ENCODE measurements at regions not wholly inside any gene's neighbourhood (a gene's known extent, or its start where the extent isn't known, plus 50 kb on each side); places are given as distances from the start of the nearest gene placed in this dataset.
A peak's percentile ranks its signal among the peaks of the same experiment; 100 is the strongest.

DNA sequence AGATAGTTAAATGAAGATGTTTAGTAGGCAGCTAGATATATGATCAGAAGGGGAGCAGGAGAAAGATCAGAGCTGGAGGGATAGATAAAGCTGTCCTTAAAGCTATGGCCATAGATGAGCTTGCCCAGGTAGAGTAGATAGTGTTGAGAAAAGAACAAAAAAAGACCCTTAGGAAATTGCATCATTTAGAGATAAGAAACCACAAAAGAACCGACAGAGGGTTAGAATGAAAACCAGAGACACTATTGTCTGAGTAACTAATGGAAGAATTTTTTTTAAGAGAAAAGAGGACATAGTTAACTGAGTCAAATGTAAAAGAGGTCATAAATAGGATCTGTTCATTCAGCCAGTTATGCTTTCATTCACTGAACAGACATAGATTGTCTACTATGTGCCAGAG, 101.8 kb downstream of the TNFAIP3 start (continued):
- no peak for TF ChIP-seq KDM4B (IDR thresholded peaks at IDR 0.05; ENCODE audit: borderline replicate concordance in 2 of 2, low read depth in 1 of 2)
- TF ChIP-seq RBFOX2 (IDR thresholded peaks at IDR 0.05; ENCODE audit: low read depth, low read length): no peak
- peak in 1 of 2 experiments; percentile 33 for TF ChIP-seq AFF1 (IDR thresholded peaks at IDR 0.05; ENCODE audit: low read depth in 1 of 2, partially characterized antibody in 2 of 2)
- TF ChIP-seq, protein P1, sequence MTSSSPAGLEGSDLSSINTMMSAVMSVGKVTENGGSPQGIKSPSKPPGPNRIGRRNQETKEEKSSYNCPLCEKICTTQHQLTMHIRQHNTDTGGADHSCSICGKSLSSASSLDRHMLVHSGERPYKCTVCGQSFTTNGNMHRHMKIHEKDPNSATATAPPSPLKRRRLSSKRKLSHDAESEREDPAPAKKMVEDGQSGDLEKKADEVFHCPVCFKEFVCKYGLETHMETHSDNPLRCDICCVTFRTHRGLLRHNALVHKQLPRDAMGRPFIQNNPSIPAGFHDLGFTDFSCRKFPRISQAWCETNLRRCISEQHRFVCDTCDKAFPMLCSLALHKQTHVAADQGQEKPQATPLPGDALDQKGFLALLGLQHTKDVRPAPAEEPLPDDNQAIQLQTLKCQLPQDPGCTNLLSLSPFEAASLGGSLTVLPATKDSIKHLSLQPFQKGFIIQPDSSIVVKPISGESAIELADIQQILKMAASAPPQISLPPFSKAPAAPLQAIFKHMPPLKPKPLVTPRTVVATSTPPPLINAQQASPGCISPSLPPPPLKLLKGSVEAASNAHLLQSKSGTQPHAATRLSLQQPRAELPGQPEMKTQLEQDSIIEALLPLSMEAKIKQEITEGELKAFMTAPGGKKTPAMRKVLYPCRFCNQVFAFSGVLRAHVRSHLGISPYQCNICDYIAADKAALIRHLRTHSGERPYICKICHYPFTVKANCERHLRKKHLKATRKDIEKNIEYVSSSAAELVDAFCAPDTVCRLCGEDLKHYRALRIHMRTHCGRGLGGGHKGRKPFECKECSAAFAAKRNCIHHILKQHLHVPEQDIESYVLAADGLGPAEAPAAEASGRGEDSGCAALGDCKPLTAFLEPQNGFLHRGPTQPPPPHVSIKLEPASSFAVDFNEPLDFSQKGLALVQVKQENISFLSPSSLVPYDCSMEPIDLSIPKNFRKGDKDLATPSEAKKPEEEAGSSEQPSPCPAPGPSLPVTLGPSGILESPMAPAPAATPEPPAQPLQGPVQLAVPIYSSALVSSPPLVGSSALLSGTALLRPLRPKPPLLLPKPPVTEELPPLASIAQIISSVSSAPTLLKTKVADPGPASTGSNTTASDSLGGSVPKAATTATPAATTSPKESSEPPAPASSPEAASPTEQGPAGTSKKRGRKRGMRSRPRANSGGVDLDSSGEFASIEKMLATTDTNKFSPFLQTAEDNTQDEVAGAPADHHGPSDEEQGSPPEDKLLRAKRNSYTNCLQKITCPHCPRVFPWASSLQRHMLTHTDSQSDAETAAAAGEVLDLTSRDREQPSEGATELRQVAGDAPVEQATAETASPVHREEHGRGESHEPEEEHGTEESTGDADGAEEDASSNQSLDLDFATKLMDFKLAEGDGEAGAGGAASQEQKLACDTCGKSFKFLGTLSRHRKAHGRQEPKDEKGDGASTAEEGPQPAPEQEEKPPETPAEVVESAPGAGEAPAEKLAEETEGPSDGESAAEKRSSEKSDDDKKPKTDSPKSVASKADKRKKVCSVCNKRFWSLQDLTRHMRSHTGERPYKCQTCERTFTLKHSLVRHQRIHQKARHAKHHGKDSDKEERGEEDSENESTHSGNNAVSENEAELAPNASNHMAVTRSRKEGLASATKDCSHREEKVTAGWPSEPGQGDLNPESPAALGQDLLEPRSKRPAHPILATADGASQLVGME (CRISPR knock-in tag; IDR thresholded peaks at IDR 0.05): no peak
- TF ChIP-seq CEBPB (tag; IDR thresholded peaks at IDR 0.05): peak; percentile 93
- TF ChIP-seq PHF8 (IDR thresholded peaks at IDR 0.05; ENCODE audit: borderline replicate concordance, low read length): no peak
- TF ChIP-seq ZNF655 (CRISPR knock-in tag; IDR thresholded peaks at IDR 0.05): no peak
- no peak for TF ChIP-seq TOE1 (IDR thresholded peaks at IDR 0.05; ENCODE audit: borderline replicate concordance)
- no peak for TF ChIP-seq TOE1 (CRISPR knock-in tag; IDR thresholded peaks at IDR 0.05; ENCODE audit: borderline replicate concordance, low read depth)
- no peak for TF ChIP-seq ZNF583 (CRISPR knock-in tag; IDR thresholded peaks at IDR 0.05)
- TF ChIP-seq PRPF4 (IDR thresholded peaks at IDR 0.05; ENCODE audit: insufficient read depth, low read depth, low read length, poor library complexity, severe bottlenecking): no peak
- no peak for TF ChIP-seq ZSCAN29 (IDR thresholded peaks at IDR 0.05)
- TF ChIP-seq, protein P2, sequence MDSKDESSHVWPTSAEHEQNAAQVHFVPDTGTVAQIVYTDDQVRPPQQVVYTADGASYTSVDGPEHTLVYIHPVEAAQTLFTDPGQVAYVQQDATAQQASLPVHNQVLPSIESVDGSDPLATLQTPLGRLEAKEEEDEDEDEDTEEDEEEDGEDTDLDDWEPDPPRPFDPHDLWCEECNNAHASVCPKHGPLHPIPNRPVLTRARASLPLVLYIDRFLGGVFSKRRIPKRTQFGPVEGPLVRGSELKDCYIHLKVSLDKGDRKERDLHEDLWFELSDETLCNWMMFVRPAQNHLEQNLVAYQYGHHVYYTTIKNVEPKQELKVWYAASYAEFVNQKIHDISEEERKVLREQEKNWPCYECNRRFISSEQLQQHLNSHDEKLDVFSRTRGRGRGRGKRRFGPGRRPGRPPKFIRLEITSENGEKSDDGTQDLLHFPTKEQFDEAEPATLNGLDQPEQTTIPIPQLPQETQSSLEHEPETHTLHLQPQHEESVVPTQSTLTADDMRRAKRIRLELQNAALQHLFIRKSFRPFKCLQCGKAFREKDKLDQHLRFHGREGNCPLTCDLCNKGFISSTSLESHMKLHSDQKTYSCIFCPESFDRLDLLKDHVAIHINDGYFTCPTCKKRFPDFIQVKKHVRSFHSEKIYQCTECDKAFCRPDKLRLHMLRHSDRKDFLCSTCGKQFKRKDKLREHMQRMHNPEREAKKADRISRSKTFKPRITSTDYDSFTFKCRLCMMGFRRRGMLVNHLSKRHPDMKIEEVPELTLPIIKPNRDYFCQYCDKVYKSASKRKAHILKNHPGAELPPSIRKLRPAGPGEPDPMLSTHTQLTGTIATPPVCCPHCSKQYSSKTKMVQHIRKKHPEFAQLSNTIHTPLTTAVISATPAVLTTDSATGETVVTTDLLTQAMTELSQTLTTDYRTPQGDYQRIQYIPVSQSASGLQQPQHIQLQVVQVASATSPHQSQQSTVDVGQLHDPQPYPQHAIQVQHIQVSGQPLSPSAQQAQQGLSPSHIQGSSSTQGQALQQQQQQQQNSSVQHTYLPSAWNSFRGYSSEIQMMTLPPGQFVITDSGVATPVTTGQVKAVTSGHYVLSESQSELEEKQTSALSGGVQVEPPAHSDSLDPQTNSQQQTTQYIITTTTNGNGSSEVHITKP (IDR thresholded peaks at IDR 0.05; ENCODE audit: partially characterized antibody): no peak

Measured in K562 (cell line).